ENCODE measurements at regions not wholly inside any gene's neighbourhood (a gene's known extent, or its start where the extent isn't known, plus 50 kb on each side); places are given as distances from the start of the nearest gene placed in this dataset.

GRCh38 chr3:187982142-187982541 lies 171.8 kb upstream of the LPP start:
- no peak overlapping the region for H3K4me3 ChIP-seq (ENCODE audit: low read depth, low read length)
- no peak for DNase-seq (ENCODE audit: low read depth)
- TF ChIP-seq CTCF (conservative IDR thresholded peaks at IDR 0.05; ENCODE audit: low read depth, low read length) = no peak

GRCh38 chr3:187983484-187984124 lies 170.4 kb upstream of the LPP start:
- no peak overlapping the region for H3K4me3 ChIP-seq (ENCODE audit: low read depth, low read length)

GRCh38 chr3:187985647-187986046 lies 168.3 kb upstream of the LPP start:
- TF ChIP-seq CTCF (conservative IDR thresholded peaks at IDR 0.05; ENCODE audit: low read depth, low read length) = no peak
- H3K4me3 ChIP-seq (ENCODE audit: low read depth, low read length) = no peak overlapping the region
- no peak for DNase-seq (ENCODE audit: low read depth)

More at GRCh38 chr3:187983484-187984124, 170.4 kb upstream of the LPP start:
- TF ChIP-seq CTCF (conservative IDR thresholded peaks at IDR 0.05; ENCODE audit: low read depth, low read length) = no peak
- DNase-seq (ENCODE audit: low read depth) = no peak

- peak; percentile 79 for DNase-seq (ENCODE audit: low read depth)
- no peak overlapping the region for H3K4me3 ChIP-seq (ENCODE audit: low read depth, low read length)
- TF ChIP-seq CTCF (conservative IDR thresholded peaks at IDR 0.05; ENCODE audit: low read depth, low read length) = peak; percentile 40
Measured at GRCh38 chr3:187986514-187986934, 167.4 kb upstream of the LPP start.

GRCh38 chr3:187987187-187987586 lies 166.8 kb upstream of the LPP start:
- no peak for DNase-seq (ENCODE audit: low read depth)
- H3K4me3 ChIP-seq (ENCODE audit: low read depth, low read length) = no peak overlapping the region
- TF ChIP-seq CTCF (conservative IDR thresholded peaks at IDR 0.05; ENCODE audit: low read depth, low read length) = no peak

- no peak overlapping the region for H3K4me3 ChIP-seq (ENCODE audit: low read depth, low read length)
- TF ChIP-seq CTCF (conservative IDR thresholded peaks at IDR 0.05; ENCODE audit: low read depth, low read length) = no peak
- no peak for DNase-seq (ENCODE audit: low read depth)
Measured at GRCh38 chr3:187987924-187988323, 166.0 kb upstream of the LPP start.

GRCh38 chr3:187989575-187990153 lies 164.3 kb upstream of the LPP start:
- DNase-seq (ENCODE audit: low read depth) = no peak
- TF ChIP-seq CTCF (conservative IDR thresholded peaks at IDR 0.05; ENCODE audit: low read depth, low read length) = no peak
- no peak overlapping the region for H3K4me3 ChIP-seq (ENCODE audit: low read depth, low read length)
